C4-2B (cell line): ENCODE measurements at regions not wholly inside any gene's neighbourhood (a gene's known extent, or its start where the extent isn't known, plus 50 kb on each side); places are given as distances from the start of the nearest gene placed in this dataset.

Experiments used
- ZFX ChIP-seq: fragments of 450-650 bp; IDR thresholded peaks from 2 replicates; pipeline ENCODE4 v1.6.1; 2017
- TF ChIP-seq, protein P1 (sequence below): fragments of 450-650 bp; conservative IDR thresholded peaks from 2 replicates; pipeline ENCODE4 v1.5.1; 2017; ENCODE audit warnings: mild to moderate bottlenecking

DNA sequence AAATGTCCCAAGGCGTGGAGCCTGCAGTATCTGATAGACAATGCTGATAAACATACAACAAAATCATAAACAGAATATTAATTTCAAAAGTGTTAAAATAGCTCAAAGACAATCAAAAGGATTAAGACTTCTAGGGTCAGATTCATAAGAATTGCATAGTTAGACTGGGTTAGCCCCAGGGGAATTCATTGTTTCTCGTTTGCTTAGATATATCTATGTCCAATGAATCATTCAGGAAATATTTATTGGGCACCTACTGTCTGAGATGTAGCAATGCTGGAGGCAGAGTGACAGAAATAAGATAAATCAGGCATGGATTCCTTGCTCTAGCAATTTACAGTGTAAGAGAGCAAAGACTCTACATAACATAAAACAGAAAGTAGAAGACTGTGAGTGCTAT lies 124.4 kb upstream of the PRL start:
- TF ChIP-seq, protein P1, sequence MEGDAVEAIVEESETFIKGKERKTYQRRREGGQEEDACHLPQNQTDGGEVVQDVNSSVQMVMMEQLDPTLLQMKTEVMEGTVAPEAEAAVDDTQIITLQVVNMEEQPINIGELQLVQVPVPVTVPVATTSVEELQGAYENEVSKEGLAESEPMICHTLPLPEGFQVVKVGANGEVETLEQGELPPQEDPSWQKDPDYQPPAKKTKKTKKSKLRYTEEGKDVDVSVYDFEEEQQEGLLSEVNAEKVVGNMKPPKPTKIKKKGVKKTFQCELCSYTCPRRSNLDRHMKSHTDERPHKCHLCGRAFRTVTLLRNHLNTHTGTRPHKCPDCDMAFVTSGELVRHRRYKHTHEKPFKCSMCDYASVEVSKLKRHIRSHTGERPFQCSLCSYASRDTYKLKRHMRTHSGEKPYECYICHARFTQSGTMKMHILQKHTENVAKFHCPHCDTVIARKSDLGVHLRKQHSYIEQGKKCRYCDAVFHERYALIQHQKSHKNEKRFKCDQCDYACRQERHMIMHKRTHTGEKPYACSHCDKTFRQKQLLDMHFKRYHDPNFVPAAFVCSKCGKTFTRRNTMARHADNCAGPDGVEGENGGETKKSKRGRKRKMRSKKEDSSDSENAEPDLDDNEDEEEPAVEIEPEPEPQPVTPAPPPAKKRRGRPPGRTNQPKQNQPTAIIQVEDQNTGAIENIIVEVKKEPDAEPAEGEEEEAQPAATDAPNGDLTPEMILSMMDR: no peak
- no peak for TF ChIP-seq ZFX
